SK-N-SH (cell line): ENCODE measurements at regions not wholly inside any gene's neighbourhood (a gene's known extent, or its start where the extent isn't known, plus 50 kb on each side); places are given as distances from the start of the nearest gene placed in this dataset.

Experiments
- ELF1 ChIP-seq: IDR thresholded peaks from 2 replicates; pipeline ENCODE4 v1.4.0; 2012
- FOXJ3 ChIP-seq: sonication (generic); formaldehyde crosslinking; IDR thresholded peaks from 2 replicates; pipeline ENCODE4 v1.5.1; 2020; ENCODE audit warnings: mild to moderate bottlenecking, missing genetic modification reagents
- GATA2 ChIP-seq: sonication (generic); formaldehyde crosslinking; IDR thresholded peaks from 2 replicates; pipeline ENCODE4 v1.5.0; 2020; ENCODE audit warnings: mild to moderate bottlenecking, missing genetic modification reagents
- MAX ChIP-seq: IDR thresholded peaks from 2 replicates; pipeline ENCODE4 v1.4.0; 2012; ENCODE audit warnings: low read depth
- NFIC ChIP-seq: IDR thresholded peaks from 2 replicates; pipeline ENCODE4 v1.4.0; 2012; ENCODE audit warnings: borderline replicate concordance
- POLR2AphosphoS5 ChIP-seq: IDR thresholded peaks from 2 replicates; pipeline ENCODE4 v1.6.1; 2012; ENCODE audit warnings: low read depth, low read length
- RAD21 ChIP-seq: IDR thresholded peaks from 2 replicates; pipeline ENCODE4 v1.6.1; 2012; ENCODE audit warnings: mild to moderate bottlenecking, low read length
- TF ChIP-seq, protein P1 (sequence below): IDR thresholded peaks from 2 replicates; pipeline ENCODE4; 2012
- TF ChIP-seq, protein P2 (sequence below): fragments of 200-600 bp; sonication (generic); IDR thresholded peaks from 2 replicates; pipeline ENCODE4 v1.6.1; 2017; ENCODE audit warnings: antibody characterized with exemption, mild to moderate bottlenecking, moderate library complexity
- TF ChIP-seq, protein P3 (sequence below): fragments of 150-350 bp; IDR thresholded peaks from 2 replicates; pipeline ENCODE4 v1.6.1; 2017; ENCODE audit warnings: antibody characterized with exemption, low read length, low read depth, borderline replicate concordance

DNA sequence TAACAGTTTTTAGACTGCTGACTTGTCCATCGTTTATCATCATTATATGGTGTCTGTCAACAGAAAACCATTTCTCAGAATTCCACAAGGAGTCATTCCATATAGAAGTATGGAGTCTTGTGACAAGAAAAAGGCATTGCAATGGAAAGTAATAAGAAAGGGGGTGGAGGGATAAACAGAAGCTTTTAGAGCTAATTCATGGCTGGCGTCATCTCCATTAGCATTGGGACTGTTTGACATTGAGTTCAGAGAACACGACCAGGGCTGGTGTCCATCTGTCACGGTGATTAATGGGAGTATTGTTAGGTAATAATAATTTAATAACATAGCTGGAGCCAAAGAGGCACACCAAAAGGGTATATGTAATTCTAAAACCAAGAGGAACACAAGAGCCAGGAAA is 101.9 kb upstream of the SFRP2 start:
- TF ChIP-seq, protein P1, sequence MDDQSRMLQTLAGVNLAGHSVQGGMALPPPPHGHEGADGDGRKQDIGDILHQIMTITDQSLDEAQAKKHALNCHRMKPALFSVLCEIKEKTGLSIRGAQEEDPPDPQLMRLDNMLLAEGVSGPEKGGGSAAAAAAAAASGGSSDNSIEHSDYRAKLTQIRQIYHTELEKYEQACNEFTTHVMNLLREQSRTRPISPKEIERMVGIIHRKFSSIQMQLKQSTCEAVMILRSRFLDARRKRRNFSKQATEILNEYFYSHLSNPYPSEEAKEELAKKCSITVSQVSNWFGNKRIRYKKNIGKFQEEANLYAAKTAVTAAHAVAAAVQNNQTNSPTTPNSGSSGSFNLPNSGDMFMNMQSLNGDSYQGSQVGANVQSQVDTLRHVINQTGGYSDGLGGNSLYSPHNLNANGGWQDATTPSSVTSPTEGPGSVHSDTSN, result no peak
- TF ChIP-seq POLR2AphosphoS5 (no peak), MAX (no peak), NFIC (no peak), GATA2 (CRISPR knock-in tag) (no peak), RAD21 (no peak), ELF1 (no peak), FOXJ3 (CRISPR knock-in tag) (no peak)
- TF ChIP-seq, protein P2, sequence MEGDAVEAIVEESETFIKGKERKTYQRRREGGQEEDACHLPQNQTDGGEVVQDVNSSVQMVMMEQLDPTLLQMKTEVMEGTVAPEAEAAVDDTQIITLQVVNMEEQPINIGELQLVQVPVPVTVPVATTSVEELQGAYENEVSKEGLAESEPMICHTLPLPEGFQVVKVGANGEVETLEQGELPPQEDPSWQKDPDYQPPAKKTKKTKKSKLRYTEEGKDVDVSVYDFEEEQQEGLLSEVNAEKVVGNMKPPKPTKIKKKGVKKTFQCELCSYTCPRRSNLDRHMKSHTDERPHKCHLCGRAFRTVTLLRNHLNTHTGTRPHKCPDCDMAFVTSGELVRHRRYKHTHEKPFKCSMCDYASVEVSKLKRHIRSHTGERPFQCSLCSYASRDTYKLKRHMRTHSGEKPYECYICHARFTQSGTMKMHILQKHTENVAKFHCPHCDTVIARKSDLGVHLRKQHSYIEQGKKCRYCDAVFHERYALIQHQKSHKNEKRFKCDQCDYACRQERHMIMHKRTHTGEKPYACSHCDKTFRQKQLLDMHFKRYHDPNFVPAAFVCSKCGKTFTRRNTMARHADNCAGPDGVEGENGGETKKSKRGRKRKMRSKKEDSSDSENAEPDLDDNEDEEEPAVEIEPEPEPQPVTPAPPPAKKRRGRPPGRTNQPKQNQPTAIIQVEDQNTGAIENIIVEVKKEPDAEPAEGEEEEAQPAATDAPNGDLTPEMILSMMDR, result no peak
- TF ChIP-seq, protein P3, sequence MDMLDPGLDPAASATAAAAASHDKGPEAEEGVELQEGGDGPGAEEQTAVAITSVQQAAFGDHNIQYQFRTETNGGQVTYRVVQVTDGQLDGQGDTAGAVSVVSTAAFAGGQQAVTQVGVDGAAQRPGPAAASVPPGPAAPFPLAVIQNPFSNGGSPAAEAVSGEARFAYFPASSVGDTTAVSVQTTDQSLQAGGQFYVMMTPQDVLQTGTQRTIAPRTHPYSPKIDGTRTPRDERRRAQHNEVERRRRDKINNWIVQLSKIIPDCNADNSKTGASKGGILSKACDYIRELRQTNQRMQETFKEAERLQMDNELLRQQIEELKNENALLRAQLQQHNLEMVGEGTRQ, result no peak
